ENCODE measurements at regions not wholly inside any gene's neighbourhood (a gene's known extent, or its start where the extent isn't known, plus 50 kb on each side); places are given as distances from the start of the nearest gene placed in this dataset.

GRCh38 chr11:104652996-104653395 is 245.3 kb downstream of the CASP12 start:
- no peak for DNase-seq

DNA sequence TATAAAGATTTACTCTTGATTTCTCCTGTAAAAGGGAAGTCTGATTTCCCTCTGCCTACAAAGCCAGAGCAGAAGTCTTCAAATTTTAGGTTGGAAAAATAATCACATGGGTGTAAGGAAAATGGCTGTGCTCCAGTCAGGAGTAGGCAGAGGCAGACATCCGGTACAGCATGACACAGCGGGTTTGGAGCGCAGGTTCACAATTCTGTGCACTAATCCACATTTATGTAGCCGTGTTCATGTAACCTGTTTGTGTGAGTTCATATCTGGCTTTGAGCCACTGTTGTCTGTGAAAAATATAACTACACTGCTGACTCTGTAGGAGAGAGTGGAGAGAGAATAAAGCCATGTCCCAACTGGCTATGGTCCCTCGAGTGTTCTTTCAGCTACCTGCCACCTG is 248.0 kb downstream of the CASP12 start:
- DNase-seq, result no peak

- no peak for DNase-seq
Observed at GRCh38 chr11:104649002-104649401, 249.3 kb downstream of the CASP12 start.

DNA sequence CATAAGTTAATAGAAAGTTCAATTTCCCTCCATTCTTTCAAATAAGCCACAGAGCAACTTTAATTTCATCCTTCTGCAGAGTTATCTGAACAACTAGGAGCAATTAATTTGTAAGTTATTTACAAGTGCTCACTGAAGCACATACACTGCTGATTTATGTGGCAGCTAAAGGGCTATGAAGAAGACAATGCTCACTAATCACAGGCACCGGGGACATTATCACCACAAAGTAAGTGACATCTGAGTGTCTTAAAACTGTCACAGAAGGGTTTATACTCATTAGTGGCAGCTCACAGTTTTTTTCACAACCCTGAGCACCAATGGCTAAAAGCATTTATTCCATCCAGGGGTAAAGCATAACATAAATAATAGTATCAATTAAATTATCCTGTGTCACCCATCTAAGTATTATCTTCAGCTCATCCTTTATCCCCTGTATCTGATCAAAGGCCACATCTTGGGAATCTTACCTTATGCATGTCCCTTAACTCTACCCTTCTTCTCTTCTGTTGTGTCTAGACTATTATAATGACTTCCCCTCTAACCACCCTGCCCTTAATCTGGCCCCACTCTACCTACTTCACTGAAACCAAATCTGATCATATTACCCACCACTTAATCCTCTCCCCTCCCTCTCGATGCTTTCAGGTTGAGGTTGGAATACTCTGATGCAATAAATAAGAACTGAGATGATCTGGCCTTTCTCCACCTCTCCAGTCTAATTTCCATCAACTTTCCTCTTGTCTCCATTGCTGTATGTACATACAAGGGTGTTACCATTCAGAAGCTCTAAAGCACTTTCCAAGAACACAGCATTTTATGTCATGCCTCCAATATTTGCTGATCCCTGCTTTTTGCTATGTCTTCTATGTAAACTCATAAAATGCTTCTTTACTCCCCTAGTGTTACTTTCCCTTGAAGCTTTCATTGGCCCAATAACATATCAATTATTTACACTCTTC is 252.7 kb downstream of the CASP12 start:
- DNase-seq, result no peak

DNA sequence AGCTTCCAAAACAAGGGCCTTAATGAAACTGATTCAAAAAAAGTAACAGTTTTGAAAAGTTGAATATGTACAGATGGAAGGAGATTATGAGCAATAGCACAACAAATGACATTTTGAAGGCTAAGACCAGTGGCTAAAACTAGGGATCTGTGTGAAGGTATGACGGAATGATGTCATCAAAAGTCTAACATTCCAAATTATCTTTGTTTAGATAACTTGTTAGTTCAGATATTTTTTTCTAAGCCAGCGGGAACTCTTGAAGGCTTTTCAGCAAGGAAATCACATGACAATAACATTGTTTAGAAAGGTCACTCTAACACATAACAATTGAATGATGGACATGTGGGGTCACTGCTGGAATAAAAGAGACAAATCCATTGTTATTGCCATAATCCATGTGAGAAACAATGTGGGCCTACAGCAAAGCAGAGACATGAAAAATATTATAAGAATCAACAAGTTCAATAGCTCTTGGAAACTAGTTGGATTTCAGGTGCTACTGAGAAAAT is 260.5 kb downstream of the CASP12 start:
- no peak for DNase-seq

- no peak for DNase-seq
Observed at GRCh38 chr11:104633226-104633625, 265.0 kb downstream of the CASP12 start.

- DNase-seq, result no peak
Observed at GRCh38 chr11:104630352-104630751, 267.9 kb downstream of the CASP12 start.

GRCh38 chr11:104625246-104625645 is 273.0 kb downstream of the CASP12 start:
- no peak for DNase-seq

DNA sequence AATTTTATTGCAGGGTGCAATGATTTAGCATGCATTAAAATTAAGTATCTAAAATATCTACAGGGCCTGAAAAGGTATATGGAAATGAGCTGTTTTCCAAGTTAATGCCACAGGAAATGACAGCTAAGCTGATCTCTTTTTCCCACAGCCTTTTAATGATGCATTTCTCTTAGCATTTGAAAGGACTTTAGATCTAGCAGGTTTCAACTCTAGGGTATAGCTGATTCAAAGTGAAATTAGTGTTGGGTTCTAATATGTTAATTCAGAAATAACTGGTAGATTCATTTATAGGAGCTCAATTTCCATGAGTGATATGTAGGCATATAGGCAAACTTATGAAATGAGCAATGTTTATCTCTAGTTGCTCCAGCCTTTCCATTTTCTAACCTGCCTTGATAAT is 274.2 kb downstream of the CASP12 start:
- no peak for DNase-seq

DNA sequence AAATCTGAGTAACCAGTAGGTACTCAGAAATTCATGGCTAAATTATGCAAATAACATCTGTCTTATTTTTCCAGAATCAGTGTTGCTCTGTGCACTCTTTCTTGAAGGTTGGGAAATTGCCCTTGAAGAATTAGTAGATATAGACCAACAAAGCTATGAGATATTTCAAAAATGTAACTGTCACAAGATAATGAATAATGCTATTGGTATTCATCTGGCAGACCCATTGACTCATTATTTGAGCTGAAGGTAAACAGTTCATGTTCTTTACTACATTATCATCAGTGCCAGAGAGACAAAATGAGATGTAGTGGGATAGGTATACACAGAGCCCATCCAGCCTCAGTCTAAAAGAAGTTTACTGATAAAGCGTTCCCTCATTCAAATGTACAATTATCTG is 274.7 kb downstream of the CASP12 start:
- DNase-seq, result no peak

DNA sequence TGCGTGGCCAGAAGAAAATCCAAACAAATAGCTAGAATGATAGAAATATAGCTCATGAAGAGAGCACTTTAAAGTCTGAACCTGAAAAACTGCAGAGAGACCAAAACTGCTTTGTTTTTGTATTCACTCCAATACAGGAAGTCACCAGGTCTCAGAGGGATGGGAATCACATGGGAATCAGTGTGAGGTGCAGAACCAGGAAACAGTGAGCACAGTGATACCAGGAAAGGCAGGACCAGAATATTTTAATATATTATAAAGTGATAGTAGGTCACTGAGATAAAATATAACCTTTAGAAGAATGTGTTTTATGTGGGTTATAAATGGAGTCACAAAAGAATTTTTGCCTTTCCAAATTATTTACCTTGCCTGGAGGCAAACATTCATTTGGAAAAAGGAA is 277.3 kb downstream of the CASP12 start:
- no peak for DNase-seq

GRCh38 chr11:104619751-104620150 is 278.5 kb downstream of the CASP12 start:
- no peak for DNase-seq

DNA sequence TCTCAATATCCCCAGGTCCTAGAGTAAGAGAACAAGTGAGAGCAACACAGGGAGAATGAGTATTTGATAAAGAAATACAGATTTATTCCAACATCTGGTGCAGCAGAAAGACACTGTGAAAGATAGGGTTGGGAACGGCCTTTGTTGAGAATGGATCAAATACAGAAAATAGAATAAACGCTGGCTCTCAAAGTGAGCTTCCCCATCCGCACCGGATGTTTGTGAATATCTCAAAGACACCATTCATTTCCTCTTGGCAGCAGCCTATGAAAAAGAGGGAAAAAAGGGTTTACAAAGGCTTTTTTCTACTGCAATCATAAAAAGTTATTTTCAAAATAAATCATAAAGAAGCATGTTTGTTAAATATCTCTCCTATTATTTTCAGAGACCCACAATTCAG is 279.3 kb downstream of the CASP12 start:
- no peak for DNase-seq

GRCh38 chr11:104614961-104615360 is 283.3 kb downstream of the CASP12 start:
- DNase-seq, result no peak

GRCh38 chr11:104614117-104614680 is 284.1 kb downstream of the CASP12 start:
- no peak for DNase-seq

GRCh38 chr11:104610635-104611034 is 287.6 kb downstream of the CASP12 start:
- no peak for DNase-seq

DNA sequence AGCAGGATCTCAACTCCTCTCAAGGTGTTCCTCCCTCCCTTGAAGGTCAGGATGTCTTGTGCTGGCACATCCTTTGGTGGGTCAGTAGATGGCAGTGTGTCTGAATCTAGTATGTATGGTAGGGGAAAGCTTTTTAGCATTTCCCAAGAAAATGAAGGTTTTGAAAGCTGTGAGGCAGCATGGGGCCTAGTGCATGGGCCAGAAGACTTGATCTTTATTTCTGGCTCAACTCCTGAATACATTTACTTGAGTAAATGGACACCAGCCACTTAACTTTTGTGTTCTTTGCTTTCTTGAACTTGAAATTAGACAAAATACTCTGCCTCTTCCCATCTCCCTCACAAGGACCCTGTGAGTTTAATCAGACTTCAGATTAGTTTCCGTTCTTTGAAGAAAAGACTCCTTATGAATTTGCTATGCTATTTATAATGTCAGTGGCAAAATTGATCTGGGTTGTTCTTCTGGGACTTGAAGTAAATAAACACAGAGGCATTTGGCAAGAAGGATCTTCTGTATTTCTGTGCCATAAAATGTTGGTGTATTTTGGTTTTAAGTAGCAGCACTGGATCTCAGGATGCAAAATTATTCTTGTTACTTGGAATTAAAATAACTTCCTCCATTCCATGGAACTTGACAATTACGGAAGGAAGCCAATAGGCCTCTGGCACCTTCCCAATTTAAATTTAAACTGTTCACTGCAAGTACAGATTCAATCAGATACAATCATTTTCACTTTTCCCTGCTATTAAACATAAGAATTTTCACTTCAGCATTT is 288.8 kb downstream of the CASP12 start:
- DNase-seq, result peak; percentile 21

DNA sequence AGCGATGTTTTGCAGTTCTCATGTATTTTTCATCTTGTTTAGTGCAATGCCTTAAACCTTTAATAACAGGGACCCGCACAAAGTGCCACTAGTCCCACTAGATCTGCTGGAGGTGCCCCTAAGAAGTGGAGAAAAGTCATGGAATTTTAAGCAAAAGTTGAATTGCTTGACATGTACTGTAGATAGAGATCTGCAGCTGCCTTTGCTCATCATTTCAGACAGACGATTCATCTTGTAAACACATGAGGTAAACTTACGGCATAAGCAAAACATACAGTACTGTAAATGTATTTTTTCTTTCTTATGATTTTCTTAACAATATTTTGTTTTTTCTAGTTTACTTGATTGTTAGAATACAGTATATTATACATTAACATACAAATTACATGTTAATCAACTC is 295.6 kb downstream of the CASP12 start:
- no peak for DNase-seq

DNA sequence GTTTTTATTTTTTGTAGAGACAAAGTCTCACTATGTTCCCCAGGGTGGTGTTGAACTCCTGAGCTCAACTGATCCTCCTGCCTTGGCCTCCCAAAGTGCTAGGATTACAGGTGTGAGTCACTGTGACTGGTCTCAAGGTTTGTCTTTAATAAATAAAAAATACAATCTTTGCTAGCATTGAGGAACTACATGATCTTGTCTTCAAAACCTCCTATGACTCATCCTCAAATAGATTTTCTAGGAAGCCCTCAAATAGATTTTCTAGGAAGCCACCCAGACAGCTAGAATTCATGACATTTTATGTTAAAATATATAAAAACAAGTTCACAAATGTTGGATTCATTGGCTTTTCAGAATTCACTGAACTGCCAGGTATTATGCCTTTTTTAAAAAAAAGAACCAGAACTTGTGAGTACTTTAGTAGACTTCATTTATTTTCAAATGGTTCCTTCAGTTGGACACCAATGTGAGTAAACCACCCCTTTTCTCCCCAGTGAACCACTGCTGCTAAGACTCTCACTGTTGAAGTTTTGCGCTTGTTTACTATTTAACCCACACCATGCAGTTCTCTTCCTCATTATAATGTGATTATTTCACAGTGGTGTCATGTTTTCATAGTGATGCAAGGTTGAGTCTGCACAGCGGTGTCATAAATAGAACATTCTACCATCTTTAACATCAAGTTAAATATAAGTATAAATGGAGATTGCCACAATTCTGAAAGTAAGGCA is 303.9 kb downstream of the CASP12 start:
- no peak for DNase-seq

- no peak for DNase-seq
Observed at GRCh38 chr11:104588970-104589369, 309.3 kb downstream of the CASP12 start.

DNA sequence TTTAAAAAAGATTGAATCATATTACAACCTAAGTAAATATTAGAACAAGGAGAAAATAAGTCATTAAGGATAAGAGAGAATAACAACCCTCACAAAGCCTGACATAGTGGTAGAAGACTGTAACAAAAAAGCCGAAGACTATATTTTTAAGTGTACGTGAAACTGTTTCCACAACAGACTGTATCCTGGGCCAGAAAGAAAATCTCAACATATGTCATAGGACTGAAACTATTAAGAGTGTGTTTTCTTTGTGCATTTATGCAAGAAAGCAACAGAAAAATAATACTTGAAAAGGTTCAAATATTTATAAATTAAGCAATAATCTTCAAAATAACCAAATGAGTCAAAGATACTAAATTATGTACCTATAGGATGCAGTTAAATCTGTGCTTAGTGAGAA is 309.8 kb downstream of the CASP12 start:
- no peak for DNase-seq

DNA sequence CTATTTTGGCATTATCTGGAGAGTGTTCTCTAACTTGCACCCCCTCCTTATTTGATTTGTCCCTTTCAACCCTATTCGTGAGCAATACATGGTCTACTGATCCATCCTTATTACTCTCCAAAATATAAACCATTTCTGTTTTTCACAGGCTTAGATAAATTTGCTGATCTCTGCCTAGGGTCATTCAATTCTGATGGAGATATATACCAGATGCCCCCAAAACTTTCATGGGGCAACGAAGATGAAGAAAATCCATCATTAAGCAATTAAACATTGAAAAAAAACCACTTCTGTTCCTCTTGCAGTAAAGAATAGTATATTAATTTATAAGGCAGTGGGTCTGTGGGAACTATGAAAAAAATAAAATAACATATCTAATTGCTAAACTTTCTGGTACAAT is 313.4 kb downstream of the CASP12 start:
- DNase-seq, result no peak

DNA sequence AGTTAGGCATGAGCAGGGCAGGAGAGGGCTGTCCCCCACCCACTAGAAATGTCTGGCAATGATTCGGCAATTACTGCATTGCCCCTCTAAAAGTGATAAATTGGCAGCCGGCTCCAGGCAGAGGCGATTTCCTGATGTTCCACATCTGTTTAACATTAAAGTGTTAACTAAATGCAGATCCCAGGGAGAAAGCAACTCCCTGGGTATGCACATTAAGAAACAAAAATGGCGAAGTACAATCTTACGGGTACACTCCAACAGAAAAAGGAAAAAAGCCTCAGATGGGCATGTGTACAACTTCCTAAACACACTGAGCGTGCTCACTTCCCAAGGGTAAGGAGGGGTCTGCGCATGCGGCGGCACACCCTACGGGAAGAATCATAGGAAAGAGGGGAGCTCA is 314.4 kb downstream of the CASP12 start:
- no peak for DNase-seq
